Thymus (tissue), 11 donors: ENCODE measurements at regions not wholly inside any gene's neighbourhood (a gene's known extent, or its start where the extent isn't known, plus 50 kb on each side); places are given as distances from the start of the nearest gene placed in this dataset.

Experiments used
- DNase-seq, 9 donors: peaks; one replicate each; pipeline ENCODE4 v3.0.0-alpha.2; 2013; ENCODE audit warnings: low spot score in 9 of 9, low read depth in 6 of 9, missing footprints in 1 of 9
- H3K27ac ChIP-seq, 2 donors: one replicate each; pipeline ENCODE4 v1.5.1; 2013; ENCODE audit warnings: control low read depth in 1 of 2, low read depth in 1 of 2, low read length in 1 of 2, mild to moderate bottlenecking in 1 of 2, moderate library complexity in 1 of 2
- H3K27me3 ChIP-seq, 2 donors: one replicate each; pipeline ENCODE4 v1.5.1; 2013; ENCODE audit warnings: low read length in 1 of 2; ENCODE audit not compliant: control insufficient read depth in 2 of 2, insufficient read depth in 1 of 2
- H3K36me3 ChIP-seq, 2 donors: one replicate each; pipeline ENCODE4 v1.5.1; 2013; ENCODE audit warnings: low read length in 1 of 2, mild to moderate bottlenecking in 1 of 2, moderate library complexity in 1 of 2; ENCODE audit not compliant: control insufficient read depth in 2 of 2, insufficient read depth in 2 of 2
- H3K4me1 ChIP-seq, 2 donors: one replicate each; pipeline ENCODE4 v1.5.1; 2013; ENCODE audit warnings: low read length in 2 of 2; ENCODE audit not compliant: control insufficient read depth in 2 of 2, insufficient read depth in 2 of 2
- H3K4me3 ChIP-seq, 2 donors: one replicate each; pipeline ENCODE4 v1.5.1; 2013; ENCODE audit warnings: low read length in 2 of 2, control low read depth in 1 of 2, mild to moderate bottlenecking in 1 of 2
- H3K9me3 ChIP-seq, 2 donors: one replicate each; pipeline ENCODE4 v1.5.1; 2013; ENCODE audit warnings: low read length in 1 of 2, mild to moderate bottlenecking in 1 of 2; ENCODE audit not compliant: control insufficient read depth in 2 of 2, insufficient read depth in 1 of 2
- WGBS: extraction: QIAGEN DNeasy Blood & Tissue Kit; methylation state at CpG from one replicate; pipeline ENCODE4 v1.1.7; 2013; 5-methylcytosine and 5-hydroxymethylcytosine counted together
- donor health status: healthy.

- DNase-seq, result no peak
- WGBS, result 93% methylated on average over 6 of the region's 6 CpGs
- no peaks in the 10 kb centered on the region for H3K9me3 ChIP-seq
These were observed 308.8 kb upstream of the ZNF32 start for GRCh38 chr10:43957267-43958070.

DNA sequence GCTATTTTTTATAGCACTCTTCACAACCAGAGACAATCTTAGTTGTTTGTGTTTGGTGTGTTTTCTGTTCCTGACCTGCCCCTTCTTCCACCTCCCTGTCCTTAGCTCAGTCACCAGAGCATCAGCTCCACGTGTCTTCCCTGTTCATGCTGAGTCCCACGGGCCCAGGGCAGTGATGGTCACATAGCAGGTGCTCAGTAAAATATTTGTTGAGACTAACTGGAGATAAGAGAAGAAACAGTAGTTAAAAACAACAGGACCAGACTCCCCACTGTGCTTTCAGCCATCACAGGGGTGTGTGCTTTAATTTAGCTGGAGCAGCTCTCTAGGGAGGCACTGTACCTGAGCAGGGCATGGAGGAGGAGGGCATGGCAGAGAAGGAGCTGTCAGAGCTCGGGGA lies 307.3 kb upstream of the ZNF32 start:
- WGBS, result 93% methylated on average over 3 of the region's 3 CpGs
- no peaks in the 10 kb centered on the region for H3K9me3 ChIP-seq
- no peak overlapping the region for H3K27ac ChIP-seq
- DNase-seq, result no peak
- H3K4me1 ChIP-seq, result no peaks in the 10 kb centered on the region
- H3K27me3 ChIP-seq, result no peaks in the 10 kb centered on the region
- no peak overlapping the region for H3K4me3 ChIP-seq
- H3K36me3 ChIP-seq, result no peaks in the 10 kb centered on the region

More at GRCh38 chr10:43957267-43958070, 308.8 kb upstream of the ZNF32 start:
- Histone ChIP-seq H3K4me1 (no peaks in the 10 kb centered on the region), H3K27ac (no peak overlapping the region), H3K27me3 (no peaks in the 10 kb centered on the region), H3K36me3 (no peaks in the 10 kb centered on the region), H3K4me3 (no peak overlapping the region)

GRCh38 chr10:43955002-43955596 lies 306.4 kb upstream of the ZNF32 start:
- Histone ChIP-seq H3K9me3 (no peaks in the 10 kb centered on the region), H3K4me3 (no peak overlapping the region), H3K27me3 (no peaks in the 10 kb centered on the region), H3K36me3 (no peaks in the 10 kb centered on the region), H3K4me1 (no peaks in the 10 kb centered on the region), H3K27ac (no peak overlapping the region)
- WGBS, result 96% methylated on average over 5 of the region's 5 CpGs
- DNase-seq, result no peak

DNA sequence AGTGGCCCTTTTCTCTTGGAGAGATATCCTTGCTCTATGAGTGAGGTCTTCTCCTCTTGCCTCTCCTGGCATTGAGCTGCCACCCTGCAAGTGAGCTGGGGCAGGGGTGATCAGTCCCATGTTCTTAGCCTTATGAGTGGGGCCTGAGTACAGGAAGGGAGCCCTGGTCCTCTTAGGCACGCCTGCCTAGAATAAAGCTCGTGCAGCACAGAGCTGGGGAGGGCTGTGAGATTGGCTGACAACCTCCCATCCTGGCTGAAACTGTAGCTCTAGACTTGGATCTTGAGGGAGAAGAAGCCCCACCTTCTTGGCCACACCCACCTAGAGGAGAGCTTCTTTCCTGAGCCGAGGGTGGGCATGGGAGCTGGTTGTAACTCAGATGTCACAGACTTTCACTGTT lies 305.0 kb upstream of the ZNF32 start:
- H3K4me1 ChIP-seq, result no peaks in the 10 kb centered on the region
- H3K27me3 ChIP-seq, result no peaks in the 10 kb centered on the region
- H3K27ac ChIP-seq, result no peak overlapping the region
- H3K36me3 ChIP-seq, result no peaks in the 10 kb centered on the region
- no peak overlapping the region for H3K4me3 ChIP-seq
- DNase-seq, result no peak
- no peaks in the 10 kb centered on the region for H3K9me3 ChIP-seq
- 93% methylated on average over 3 of the region's 3 CpGs for WGBS

DNA sequence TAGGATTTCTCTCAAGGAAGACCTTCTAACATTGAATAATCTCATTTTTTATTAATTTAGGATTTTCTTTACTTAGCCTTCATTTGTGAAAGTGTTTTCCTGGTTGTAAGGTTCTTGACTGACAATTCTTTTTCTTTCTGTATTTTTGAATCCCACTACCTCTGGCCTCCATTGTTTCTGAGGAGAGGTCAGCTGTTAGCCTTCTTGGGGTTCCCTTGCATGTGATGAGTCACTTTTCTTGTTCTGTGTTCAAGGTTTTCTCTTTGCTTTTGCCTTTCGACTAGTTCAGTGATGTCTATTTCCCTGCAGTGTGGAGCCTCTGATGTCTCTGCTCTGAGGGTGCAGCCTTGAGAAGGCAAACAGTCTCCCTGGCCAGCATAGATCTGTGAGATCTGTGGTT lies 304.1 kb upstream of the ZNF32 start:
- Histone ChIP-seq H3K36me3 (no peaks in the 10 kb centered on the region), H3K4me3 (no peak overlapping the region), H3K27ac (no peak overlapping the region), H3K27me3 (no peaks in the 10 kb centered on the region), H3K9me3 (no peaks in the 10 kb centered on the region), H3K4me1 (no peaks in the 10 kb centered on the region)
- WGBS, result 96% methylated on average over 1 of the region's 1 CpG
- DNase-seq, result no peak

DNA sequence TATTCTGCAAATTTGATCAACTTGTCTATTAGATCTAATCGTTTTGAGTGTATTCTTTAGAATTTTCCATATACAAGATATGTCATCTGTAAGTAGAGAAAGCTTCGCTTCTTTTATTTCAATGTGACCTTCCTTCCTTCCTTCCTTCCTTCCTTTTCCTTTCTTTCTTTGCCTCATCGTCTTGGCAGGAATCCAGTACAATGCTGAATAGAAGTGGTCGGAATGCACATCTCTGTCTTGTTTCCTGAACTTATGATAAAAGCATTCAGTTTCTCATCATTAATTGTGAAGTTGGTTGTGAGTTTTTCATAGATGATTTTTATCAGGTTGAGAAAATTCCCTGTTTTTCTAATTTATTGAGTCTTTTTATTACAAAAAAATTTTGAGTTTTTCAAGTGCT lies 300.7 kb upstream of the ZNF32 start:
- no peak overlapping the region for H3K27ac ChIP-seq
- H3K4me3 ChIP-seq, result no peak overlapping the region
- H3K36me3 ChIP-seq, result no peaks in the 10 kb centered on the region
- H3K4me1 ChIP-seq, result no peaks in the 10 kb centered on the region
- 88% methylated on average over 4 of the region's 4 CpGs for WGBS
- no peaks in the 10 kb centered on the region for H3K27me3 ChIP-seq
- DNase-seq, result no peak
- H3K9me3 ChIP-seq, result no peaks in the 10 kb centered on the region

- 97% methylated on average over 10 of the region's 10 CpGs for WGBS
- Histone ChIP-seq H3K4me3 (no peak overlapping the region), H3K9me3 (no peaks in the 10 kb centered on the region), H3K27ac (no peak overlapping the region), H3K36me3 (no peaks in the 10 kb centered on the region), H3K27me3 (no peaks in the 10 kb centered on the region), H3K4me1 (peaks cover 2 to 19% of the 10 kb centered on the region in 2 donors)
- no peak for DNase-seq
These were observed 297.8 kb upstream of the ZNF32 start for GRCh38 chr10:43946445-43946844.

DNA sequence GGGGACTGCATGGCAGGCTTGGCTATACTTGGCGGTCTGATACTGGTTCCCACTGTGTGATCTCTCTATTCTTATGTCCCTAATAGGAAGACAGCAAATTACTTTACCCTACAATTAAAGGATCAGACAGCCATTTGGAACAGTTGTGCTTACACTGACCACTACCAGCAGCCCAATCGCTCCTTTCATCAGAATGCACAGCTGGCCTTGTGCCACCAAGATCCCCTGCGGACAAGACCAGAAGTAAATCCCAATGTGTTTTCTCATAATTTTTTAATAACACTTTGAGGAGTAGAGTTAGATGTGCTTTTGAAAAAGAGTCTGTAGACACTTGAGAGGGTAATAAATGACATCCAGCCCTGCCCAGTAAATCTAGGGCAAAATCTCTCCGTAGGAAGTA lies 297.2 kb upstream of the ZNF32 start:
- Histone ChIP-seq H3K36me3 (no peaks in the 10 kb centered on the region), H3K9me3 (no peaks in the 10 kb centered on the region), H3K27me3 (no peaks in the 10 kb centered on the region), H3K4me1 (peaks cover 2 to 22% of the 10 kb centered on the region in 2 donors), H3K4me3 (no peak overlapping the region), H3K27ac (no peak overlapping the region)
- WGBS, result 98% methylated on average over 4 of the region's 4 CpGs
- DNase-seq, result no peak

- Histone ChIP-seq H3K36me3 (no peaks in the 10 kb centered on the region), H3K4me3 (no peak overlapping the region), H3K27me3 (no peaks in the 10 kb centered on the region), H3K9me3 (no peaks in the 10 kb centered on the region), H3K4me1 (peaks cover 2 to 22% of the 10 kb centered on the region in 2 donors), H3K27ac (no peak overlapping the region)
- DNase-seq, result no peak
- WGBS, result 93% methylated on average over 8 of the region's 8 CpGs
These were observed 296.5 kb upstream of the ZNF32 start for GRCh38 chr10:43945094-43945730.
